ENCODE measurements at regions not wholly inside any gene's neighbourhood (a gene's known extent, or its start where the extent isn't known, plus 50 kb on each side); places are given as distances from the start of the nearest gene placed in this dataset.

GRCh38 chr3:78540485-78540884, 1227.3 kb downstream of the ROBO1 start:
- TF ChIP-seq CTCF (IDR thresholded peaks at IDR 0.05) (no peak), POLR2A (IDR thresholded peaks at IDR 0.05) (no peak)

All from esophagus squamous epithelium (tissue), 4 donors.